ENCODE measurements at regions not wholly inside any gene's neighbourhood (a gene's known extent, or its start where the extent isn't known, plus 50 kb on each side); places are given as distances from the start of the nearest gene placed in this dataset.

GRCh38 chr2:42969231-42970150 is 177.1 kb upstream of the HAAO start (continued):
- TF ChIP-seq SKIL (IDR thresholded peaks at IDR 0.05; ENCODE audit: low read depth, poor library complexity, severe bottlenecking) (no peak), EED (IDR thresholded peaks at IDR 0.05; ENCODE audit: low read depth) (no peak)
- TF ChIP-seq, protein P1, sequence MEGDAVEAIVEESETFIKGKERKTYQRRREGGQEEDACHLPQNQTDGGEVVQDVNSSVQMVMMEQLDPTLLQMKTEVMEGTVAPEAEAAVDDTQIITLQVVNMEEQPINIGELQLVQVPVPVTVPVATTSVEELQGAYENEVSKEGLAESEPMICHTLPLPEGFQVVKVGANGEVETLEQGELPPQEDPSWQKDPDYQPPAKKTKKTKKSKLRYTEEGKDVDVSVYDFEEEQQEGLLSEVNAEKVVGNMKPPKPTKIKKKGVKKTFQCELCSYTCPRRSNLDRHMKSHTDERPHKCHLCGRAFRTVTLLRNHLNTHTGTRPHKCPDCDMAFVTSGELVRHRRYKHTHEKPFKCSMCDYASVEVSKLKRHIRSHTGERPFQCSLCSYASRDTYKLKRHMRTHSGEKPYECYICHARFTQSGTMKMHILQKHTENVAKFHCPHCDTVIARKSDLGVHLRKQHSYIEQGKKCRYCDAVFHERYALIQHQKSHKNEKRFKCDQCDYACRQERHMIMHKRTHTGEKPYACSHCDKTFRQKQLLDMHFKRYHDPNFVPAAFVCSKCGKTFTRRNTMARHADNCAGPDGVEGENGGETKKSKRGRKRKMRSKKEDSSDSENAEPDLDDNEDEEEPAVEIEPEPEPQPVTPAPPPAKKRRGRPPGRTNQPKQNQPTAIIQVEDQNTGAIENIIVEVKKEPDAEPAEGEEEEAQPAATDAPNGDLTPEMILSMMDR (IDR thresholded peaks at IDR 0.05 in 2 of 3, conservative IDR thresholded peaks at IDR 0.05 in 1 of 3; ENCODE audit: control insufficient read depth in 2 of 3, extremely low read depth in 1 of 3, insufficient read depth in 1 of 3, low read depth in 3 of 3, low read length in 3 of 3) = no peak

DNA sequence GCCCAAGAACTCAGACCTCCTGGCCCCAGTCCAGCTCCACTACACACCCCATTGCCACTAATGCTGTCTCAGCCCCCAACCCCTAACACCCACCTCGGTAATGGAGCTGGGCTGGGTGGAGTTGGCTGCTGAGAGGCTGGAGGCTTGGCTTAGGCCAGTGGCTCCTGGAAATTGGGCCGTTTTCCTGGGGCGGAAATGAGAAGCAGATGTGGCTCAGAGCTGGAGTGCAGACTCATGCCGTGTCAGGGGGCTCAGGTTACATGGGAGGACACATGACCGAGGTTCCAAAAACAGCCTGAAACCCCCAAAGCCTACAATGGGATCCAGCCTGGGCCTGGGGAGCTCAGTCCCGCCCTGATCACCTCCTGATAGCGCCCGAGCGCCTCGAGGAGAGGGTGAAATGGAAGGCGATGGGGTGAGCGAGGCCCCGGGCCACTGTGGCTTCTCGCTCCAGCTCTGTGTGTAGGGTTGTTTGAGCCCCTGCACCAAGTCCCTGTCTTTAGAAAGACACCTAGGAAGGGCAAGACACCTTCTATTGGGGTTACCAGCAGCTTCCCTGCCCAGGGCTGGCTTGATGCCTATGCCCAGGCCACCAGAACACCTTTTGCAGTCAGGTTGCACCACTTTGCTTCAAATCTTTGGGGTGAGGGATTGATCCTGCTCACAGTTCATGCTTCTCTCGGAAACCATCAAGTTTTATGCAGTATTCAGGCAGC is 175.7 kb upstream of the HAAO start:
- H3K4me2 ChIP-seq (ENCODE audit: control insufficient read depth, insufficient read depth) = no peak overlapping the region

More for the DNA sequence above, 175.7 kb upstream of the HAAO start:
- no peak for TF ChIP-seq IKZF1 (conservative IDR thresholded peaks at IDR 0.05)
- no peak for TF ChIP-seq ZNF24 (IDR thresholded peaks at IDR 0.05)
- TF ChIP-seq USF2 (IDR thresholded peaks at IDR 0.05; ENCODE audit: borderline replicate concordance, low read depth, low read length) = no peak
- TF ChIP-seq, protein P2, sequence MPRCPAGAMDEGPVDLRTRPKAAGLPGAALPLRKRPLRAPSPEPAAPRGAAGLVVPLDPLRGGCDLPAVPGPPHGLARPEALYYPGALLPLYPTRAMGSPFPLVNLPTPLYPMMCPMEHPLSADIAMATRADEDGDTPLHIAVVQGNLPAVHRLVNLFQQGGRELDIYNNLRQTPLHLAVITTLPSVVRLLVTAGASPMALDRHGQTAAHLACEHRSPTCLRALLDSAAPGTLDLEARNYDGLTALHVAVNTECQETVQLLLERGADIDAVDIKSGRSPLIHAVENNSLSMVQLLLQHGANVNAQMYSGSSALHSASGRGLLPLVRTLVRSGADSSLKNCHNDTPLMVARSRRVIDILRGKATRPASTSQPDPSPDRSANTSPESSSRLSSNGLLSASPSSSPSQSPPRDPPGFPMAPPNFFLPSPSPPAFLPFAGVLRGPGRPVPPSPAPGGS (IDR thresholded peaks at IDR 0.05; ENCODE audit: borderline replicate concordance, insufficient read depth, low read depth, low read length, poor library complexity, severe bottlenecking) = no peak
- TF ChIP-seq NBN (IDR thresholded peaks at IDR 0.05) = no peak
- TF ChIP-seq HDAC2 (IDR thresholded peaks at IDR 0.05) = no peak
- TF ChIP-seq EZH2 (IDR thresholded peaks at IDR 0.05; ENCODE audit: borderline replicate concordance, control insufficient read depth, low read depth, low read length) = no peak
- Histone ChIP-seq H3K36me3 (ENCODE audit: control insufficient read depth in 2 of 2, insufficient read depth in 2 of 2, low read length in 1 of 2) (no peaks in the 10 kb centered on the region), H3K4me3 (no peak overlapping the region), H2AFZ (ENCODE audit: control insufficient read depth, low read depth, low read length) (no peak overlapping the region), H3K27me3 (replicated peaks in 1 of 2; ENCODE audit: control insufficient read depth in 2 of 2, insufficient read depth in 2 of 2, low read length in 1 of 2) (no peaks in the 10 kb centered on the region), H3K79me2 (ENCODE audit: control insufficient read depth, insufficient read depth, low read length) (no peaks in the 10 kb centered on the region), H3K9me3 (replicated peaks; ENCODE audit: control insufficient read depth, insufficient read depth, low read length) (peaks cover 3% of the 10 kb centered on the region; the same call in 2 of the 3 replicates), H4K20me1 (ENCODE audit: control insufficient read depth, insufficient read depth) (no peaks in the 10 kb centered on the region), H3K4me1 (ENCODE audit: control insufficient read depth, insufficient read depth, low read length) (peaks cover 13% of the 10 kb centered on the region), H3K9ac (ENCODE audit: control insufficient read depth, insufficient read depth, low read length) (no peak overlapping the region), H3K27ac (ENCODE audit: control insufficient read depth, insufficient read depth) (no peak overlapping the region)
- ATAC-seq (no peak), FAIRE-seq (no peak), DNase-seq (ENCODE audit: low read depth, low spot score) (no peak)
- in situ Hi-C loops (cut with MboI) (no loop called here), intact Hi-C loops (cut with micrococcal nuclease; ENCODE audit: unreplicated experiment) (no loop called here)
- whole genome bisulfite sequencing (ENCODE audit: insufficient coverage, insufficient replicate concordance, low lambda C conversion rate, missing lambda C conversion rate) = 50% methylated on average over 15 of the region's 15 CpGs
- CTCF ChIA-PET = no interaction called here
- SMC1A ChIA-PET (ENCODE audit: uncharacterized antibody, unreplicated experiment) = no interaction called here
- POLR2A ChIA-PET = no interaction called here
- BruUV-seq (replicated peaks) = no TSS peak
- RAD21 ChIA-PET (ENCODE audit: unreplicated experiment) = no interaction called here
